Adipocyte (in vitro differentiated cells): ENCODE measurements at regions not wholly inside any gene's neighbourhood (a gene's known extent, or its start where the extent isn't known, plus 50 kb on each side); places are given as distances from the start of the nearest gene placed in this dataset.
"Not testable (repeated sequence)": the region's sequence is repeated elsewhere in the genome, so short reads cannot be mapped to it uniquely, and the experiment has no call there.

Experiments
- DNase-seq: peaks from one replicate; pipeline ENCODE4 v3.0.0-alpha.2; 2015; ENCODE audit warnings: low read depth
- H3K27me3 ChIP-seq: replicated peaks from 2 replicates; pipeline ENCODE4 v1.7.0; 2013; ENCODE audit warnings: mild to moderate bottlenecking, low read length, moderate library complexity; ENCODE audit not compliant: control insufficient read depth, insufficient read depth
- H3K36me3 ChIP-seq: 2 replicates; pipeline ENCODE4 v1.7.0; 2013; ENCODE audit warnings: low read length, mild to moderate bottlenecking, moderate library complexity; ENCODE audit not compliant: control insufficient read depth, insufficient read depth, severe bottlenecking
- H3K4me1 ChIP-seq: 2 replicates; pipeline ENCODE4 v1.7.0; 2013; ENCODE audit warnings: mild to moderate bottlenecking, low read length, moderate library complexity; ENCODE audit not compliant: control insufficient read depth, insufficient read depth
- H3K4me3 ChIP-seq: 2 replicates; pipeline ENCODE4 v1.7.0; 2013; ENCODE audit warnings: mild to moderate bottlenecking, low read length, moderate library complexity
- H3K9ac ChIP-seq: 2 replicates; pipeline ENCODE4 v1.7.0; 2013; ENCODE audit warnings: mild to moderate bottlenecking, low read length, moderate library complexity
- H3K9me3 ChIP-seq: 2 replicates; pipeline ENCODE4 v1.7.0; 2013; ENCODE audit warnings: mild to moderate bottlenecking, low read length, moderate library complexity; ENCODE audit not compliant: control insufficient read depth

GRCh38 chr2:234861841-234862735 is 89.7 kb upstream of the SH3BP4 start:
- Histone ChIP-seq H3K36me3 (no peaks in the 10 kb centered on the region), H3K4me3 (no peak overlapping the region), H3K4me1 (peaks cover 24% of the 10 kb centered on the region), H3K9ac (peak overlapping the region; percentile 12), H3K9me3 (no peaks in the 10 kb centered on the region), H3K27me3 (no peaks in the 10 kb centered on the region)
- peak; percentile 31 for DNase-seq

GRCh38 chr2:234859330-234859872 is 92.4 kb upstream of the SH3BP4 start:
- not testable (repeated sequence) for DNase-seq, H3K4me3 ChIP-seq, H3K36me3 ChIP-seq, H3K9ac ChIP-seq, H3K9me3 ChIP-seq, H3K27me3 ChIP-seq
- H3K4me1 ChIP-seq = peaks cover 24% of the 10 kb centered on the region

- no peak for DNase-seq
- Histone ChIP-seq H3K4me3 (no peak overlapping the region), H3K9ac (no peak overlapping the region), H3K9me3 (peaks cover 5% of the 10 kb centered on the region), H3K4me1 (peaks cover 24% of the 10 kb centered on the region), H3K27me3 (no peaks in the 10 kb centered on the region), H3K36me3 (no peaks in the 10 kb centered on the region)
These were observed 93.0 kb upstream of the SH3BP4 start for GRCh38 chr2:234858790-234859329.

GRCh38 chr2:234858145-234858544 is 93.7 kb upstream of the SH3BP4 start:
- Histone ChIP-seq H3K27me3 (no peaks in the 10 kb centered on the region), H3K9ac (no peak overlapping the region), H3K4me1 (peaks cover 17% of the 10 kb centered on the region), H3K9me3 (peaks cover 5% of the 10 kb centered on the region), H3K36me3 (no peaks in the 10 kb centered on the region), H3K4me3 (no peak overlapping the region)
- no peak for DNase-seq

- no peaks in the 10 kb centered on the region for H3K4me1 ChIP-seq
- H3K36me3 ChIP-seq = no peaks in the 10 kb centered on the region
- H3K27me3 ChIP-seq = no peaks in the 10 kb centered on the region
- DNase-seq = no peak
- H3K4me3 ChIP-seq = no peak overlapping the region
- no peak overlapping the region for H3K9ac ChIP-seq
- peaks cover 5% of the 10 kb centered on the region for H3K9me3 ChIP-seq
These were observed 98.1 kb upstream of the SH3BP4 start for GRCh38 chr2:234853729-234854128.

- H3K9me3 ChIP-seq = peaks cover 5% of the 10 kb centered on the region
- no peaks in the 10 kb centered on the region for H3K27me3 ChIP-seq
- H3K4me1 ChIP-seq = no peaks in the 10 kb centered on the region
- no peaks in the 10 kb centered on the region for H3K36me3 ChIP-seq
- H3K4me3 ChIP-seq = no peak overlapping the region
- H3K9ac ChIP-seq = no peak overlapping the region
- no peak for DNase-seq
These were observed 98.9 kb upstream of the SH3BP4 start for GRCh38 chr2:234852941-234853340.

GRCh38 chr2:234852035-234852434 is 99.8 kb upstream of the SH3BP4 start:
- no peak overlapping the region for H3K4me3 ChIP-seq
- H3K27me3 ChIP-seq = no peaks in the 10 kb centered on the region
- peaks cover 5% of the 10 kb centered on the region for H3K9me3 ChIP-seq
- H3K36me3 ChIP-seq = no peaks in the 10 kb centered on the region
- H3K4me1 ChIP-seq = no peaks in the 10 kb centered on the region
- DNase-seq = no peak
- H3K9ac ChIP-seq = no peak overlapping the region

- no peaks in the 10 kb centered on the region for H3K27me3 ChIP-seq
- no peaks in the 10 kb centered on the region for H3K36me3 ChIP-seq
- no peak for DNase-seq
- H3K4me3 ChIP-seq = no peak overlapping the region
- H3K9ac ChIP-seq = no peak overlapping the region
- H3K9me3 ChIP-seq = peaks cover 5% of the 10 kb centered on the region
- H3K4me1 ChIP-seq = no peaks in the 10 kb centered on the region
These were observed 100.4 kb upstream of the SH3BP4 start for GRCh38 chr2:234851451-234851850.

- Histone ChIP-seq H3K4me1 (no peaks in the 10 kb centered on the region), H3K9me3 (peaks cover 5% of the 10 kb centered on the region), H3K27me3 (no peaks in the 10 kb centered on the region), H3K36me3 (no peaks in the 10 kb centered on the region), H3K9ac (no peak overlapping the region), H3K4me3 (no peak overlapping the region)
- DNase-seq = no peak
These were observed 101.0 kb upstream of the SH3BP4 start for GRCh38 chr2:234850818-234851217.

GRCh38 chr2:234849678-234850077 is 102.1 kb upstream of the SH3BP4 start:
- Histone ChIP-seq H3K9me3 (no peaks in the 10 kb centered on the region), H3K9ac (no peak overlapping the region), H3K36me3 (no peaks in the 10 kb centered on the region), H3K4me3 (no peak overlapping the region), H3K4me1 (no peaks in the 10 kb centered on the region), H3K27me3 (no peaks in the 10 kb centered on the region)
- no peak for DNase-seq

- no peaks in the 10 kb centered on the region for H3K9me3 ChIP-seq
- no peak overlapping the region for H3K9ac ChIP-seq
- H3K4me3 ChIP-seq = no peak overlapping the region
- DNase-seq = no peak
- no peaks in the 10 kb centered on the region for H3K27me3 ChIP-seq
- no peaks in the 10 kb centered on the region for H3K4me1 ChIP-seq
- no peaks in the 10 kb centered on the region for H3K36me3 ChIP-seq
These were observed 103.2 kb upstream of the SH3BP4 start for GRCh38 chr2:234848578-234848977.
